Large intestine (tissue), 3 donors: ENCODE measurements at regions not wholly inside any gene's neighbourhood (a gene's known extent, or its start where the extent isn't known, plus 50 kb on each side); places are given as distances from the start of the nearest gene placed in this dataset.
"Not testable (repeated sequence)": the region's sequence is repeated elsewhere in the genome, so short reads cannot be mapped to it uniquely, and the experiment has no call there.

ENCODE experiments used
- DNase-seq, 2 donors: peaks; one replicate each; pipeline versions ENCODE4 v3.0.0 to v3.0.0-alpha.2; 2013
- H3K27ac ChIP-seq: one replicate; pipeline ENCODE4 v1.5.1; 2013; ENCODE audit warnings: low read length
- H3K27me3 ChIP-seq: 2 replicates; pipeline ENCODE4 v1.6.1; 2013; ENCODE audit warnings: low read length; ENCODE audit not compliant: control insufficient read depth, insufficient read depth
- H3K36me3 ChIP-seq: 2 replicates; pipeline ENCODE4 v1.6.1; 2013; ENCODE audit warnings: low read length; ENCODE audit not compliant: control insufficient read depth, insufficient read depth
- H3K4me1 ChIP-seq: one replicate; pipeline ENCODE4 v1.6.1; 2013; ENCODE audit warnings: low read length; ENCODE audit not compliant: control insufficient read depth, insufficient read depth
- H3K4me3 ChIP-seq: one replicate; pipeline ENCODE4 v1.5.1; 2013; ENCODE audit warnings: low read length
- H3K9me3 ChIP-seq: one replicate; pipeline ENCODE4 v1.6.1; 2013; ENCODE audit warnings: mild to moderate bottlenecking, low read depth, low read length, moderate library complexity; ENCODE audit not compliant: control insufficient read depth
- WGBS: methylation state at CpG from one replicate; pipeline ENCODE4 v1.1.5; 2013; ENCODE audit warnings: low lambda C conversion rate; ENCODE audit not compliant: insufficient coverage; 5-methylcytosine and 5-hydroxymethylcytosine counted together

- no peaks in the 10 kb centered on the region for H3K4me1 ChIP-seq
- H3K9me3 ChIP-seq, result no peaks in the 10 kb centered on the region
- H3K4me3 ChIP-seq, result no peak overlapping the region
- WGBS, result 83% methylated on average over 3 of the region's 3 CpGs
- no peak overlapping the region for H3K27ac ChIP-seq
- no peaks in the 10 kb centered on the region for H3K36me3 ChIP-seq
- DNase-seq, result no peak
- no peaks in the 10 kb centered on the region for H3K27me3 ChIP-seq
Observed at GRCh38 chr7:13743226-13743625, 246.2 kb downstream of the ETV1 start.

GRCh38 chr7:13745530-13745929, 243.9 kb downstream of the ETV1 start:
- Histone ChIP-seq H3K27me3 (no peaks in the 10 kb centered on the region), H3K4me1 (no peaks in the 10 kb centered on the region), H3K27ac (no peak overlapping the region), H3K4me3 (no peak overlapping the region), H3K36me3 (no peaks in the 10 kb centered on the region), H3K9me3 (no peaks in the 10 kb centered on the region)
- 100% methylated on average over 1 of the region's 1 CpG for WGBS
- no peak for DNase-seq

- H3K36me3 ChIP-seq, result no peaks in the 10 kb centered on the region
- no peaks in the 10 kb centered on the region for H3K27me3 ChIP-seq
- no peak overlapping the region for H3K27ac ChIP-seq
- no peaks in the 10 kb centered on the region for H3K9me3 ChIP-seq
- H3K4me1 ChIP-seq, result no peaks in the 10 kb centered on the region
- 53% methylated on average over 4 of the region's 6 CpGs for WGBS
- no peak for DNase-seq
- no peak overlapping the region for H3K4me3 ChIP-seq
Observed at GRCh38 chr7:13748998-13749397, 240.5 kb downstream of the ETV1 start.

GRCh38 chr7:13749636-13750035, 239.8 kb downstream of the ETV1 start:
- no CpG with 5 or more reads among the region's 3 CpGs for WGBS
- Histone ChIP-seq H3K9me3 (no peaks in the 10 kb centered on the region), H3K36me3 (no peaks in the 10 kb centered on the region), H3K27me3 (no peaks in the 10 kb centered on the region), H3K4me1 (no peaks in the 10 kb centered on the region), H3K27ac (no peak overlapping the region), H3K4me3 (no peak overlapping the region)
- no peak for DNase-seq

- H3K27me3 ChIP-seq, result no peaks in the 10 kb centered on the region
- 83% methylated on average over 1 of the region's 1 CpG for WGBS
- H3K36me3 ChIP-seq, result no peaks in the 10 kb centered on the region
- DNase-seq, result no peak
- no peak overlapping the region for H3K4me3 ChIP-seq
- H3K27ac ChIP-seq, result no peak overlapping the region
- no peaks in the 10 kb centered on the region for H3K4me1 ChIP-seq
- H3K9me3 ChIP-seq, result no peaks in the 10 kb centered on the region
Observed at GRCh38 chr7:13751766-13752165, 237.7 kb downstream of the ETV1 start.

GRCh38 chr7:13757841-13758240, 231.6 kb downstream of the ETV1 start:
- no peak overlapping the region for H3K27ac ChIP-seq
- no peak for DNase-seq
- H3K27me3 ChIP-seq, result no peaks in the 10 kb centered on the region
- WGBS, result 86% methylated on average over 1 of the region's 1 CpG
- no peak overlapping the region for H3K4me3 ChIP-seq
- H3K4me1 ChIP-seq, result no peaks in the 10 kb centered on the region
- H3K9me3 ChIP-seq, result no peaks in the 10 kb centered on the region
- no peaks in the 10 kb centered on the region for H3K36me3 ChIP-seq

- H3K27me3 ChIP-seq, H3K27ac ChIP-seq: not testable (repeated sequence)
- WGBS, result no CpG with 5 or more reads among the region's 16 CpGs
Observed at GRCh38 chr7:13765853-13766252, 223.6 kb downstream of the ETV1 start.

GRCh38 chr7:13770305-13770704, 219.2 kb downstream of the ETV1 start:
- no peaks in the 10 kb centered on the region for H3K27me3 ChIP-seq
- H3K9me3 ChIP-seq, result no peaks in the 10 kb centered on the region
- H3K27ac ChIP-seq, result no peak overlapping the region
- DNase-seq, result no peak
- no peaks in the 10 kb centered on the region for H3K4me1 ChIP-seq
- WGBS, result 67% methylated on average over 1 of the region's 1 CpG
- H3K36me3 ChIP-seq, result no peaks in the 10 kb centered on the region
- no peak overlapping the region for H3K4me3 ChIP-seq

More at GRCh38 chr7:13765853-13766252, 223.6 kb downstream of the ETV1 start:
- not testable (repeated sequence) for H3K9me3 ChIP-seq, H3K4me3 ChIP-seq, H3K36me3 ChIP-seq, H3K4me1 ChIP-seq, DNase-seq

- no peaks in the 10 kb centered on the region for H3K4me1 ChIP-seq
- no peaks in the 10 kb centered on the region for H3K36me3 ChIP-seq
- H3K9me3 ChIP-seq, result no peaks in the 10 kb centered on the region
- no peak for DNase-seq
- H3K27me3 ChIP-seq, result no peaks in the 10 kb centered on the region
- no peak overlapping the region for H3K4me3 ChIP-seq
- no CpG with 5 or more reads among the region's 2 CpGs for whole genome bisulfite sequencing
- H3K27ac ChIP-seq, result no peak overlapping the region
Observed at GRCh38 chr7:13774976-13775375, 214.5 kb downstream of the ETV1 start.

GRCh38 chr7:13777242-13777641, 212.2 kb downstream of the ETV1 start:
- Histone ChIP-seq H3K27ac (no peak overlapping the region), H3K9me3 (no peaks in the 10 kb centered on the region)

GRCh38 chr7:13778967-13779366, 210.5 kb downstream of the ETV1 start:
- no peak for DNase-seq
- no peaks in the 10 kb centered on the region for H3K36me3 ChIP-seq
- no peak overlapping the region for H3K4me3 ChIP-seq
- no peaks in the 10 kb centered on the region for H3K27me3 ChIP-seq
- H3K9me3 ChIP-seq, result no peaks in the 10 kb centered on the region
- no CpG with 5 or more reads among the region's 2 CpGs for WGBS
- no peaks in the 10 kb centered on the region for H3K4me1 ChIP-seq
- H3K27ac ChIP-seq, result no peak overlapping the region

More at GRCh38 chr7:13777242-13777641, 212.2 kb downstream of the ETV1 start:
- DNase-seq, result no peak
- Histone ChIP-seq H3K36me3 (no peaks in the 10 kb centered on the region), H3K27me3 (no peaks in the 10 kb centered on the region), H3K4me1 (no peaks in the 10 kb centered on the region), H3K4me3 (no peak overlapping the region)
- 100% methylated on average over 1 of the region's 3 CpGs for WGBS
